WTC11 (cell line): ENCODE measurements at regions not wholly inside any gene's neighbourhood (a gene's known extent, or its start where the extent isn't known, plus 50 kb on each side); places are given as distances from the start of the nearest gene placed in this dataset.

Experiments
- ATAC-seq: fragments of 200-7000 bp; cut with Tn5 transposase; 2 replicates; pipeline ENCODE4 v1.10.0; 2021; ENCODE audit warnings: mild to moderate bottlenecking, moderate library complexity
- CTCF ChIA-PET: fragments of 300-600 bp; sonication (Branson Sonifier 250); formaldehyde crosslinking; loops from one replicate; lab custom pipeline; 2021; ENCODE audit warnings: antibody characterized with exemption; lab: Charles Lee
- POLR2A ChIA-PET: fragments of 350-600 bp; sonication (Branson Sonifier 250); formaldehyde crosslinking; loops from one replicate; lab custom pipeline; 2021; ENCODE audit warnings: antibody characterized with exemption; lab: Charles Lee
- DNase-seq: peaks from one replicate; pipeline ENCODE4 v3.0.0; 2021; ENCODE audit warnings: low spot score
- H3K27ac Mint-ChIP-seq: 2 replicates; pipeline ENCODE4 v1.8.0; 2021; ENCODE audit warnings: mixed read lengths
- H3K27me3 Mint-ChIP-seq: 2 replicates; pipeline ENCODE4 v1.8.0; 2021; ENCODE audit warnings: low read depth, mild to moderate bottlenecking, moderate library complexity, mixed read lengths
- H3K36me3 Mint-ChIP-seq: 2 replicates; pipeline ENCODE4 v1.8.0; 2021; ENCODE audit warnings: mixed read lengths
- H3K4me1 Mint-ChIP-seq: 2 replicates; pipeline ENCODE4 v1.8.0; 2022; ENCODE audit warnings: mixed read lengths
- H3K4me3 Mint-ChIP-seq: 2 replicates; pipeline ENCODE4 v1.8.0; 2021; ENCODE audit warnings: mild to moderate bottlenecking, moderate library complexity, mixed read lengths
- H3K9me3 Mint-ChIP-seq: 2 replicates; pipeline ENCODE4 v1.8.0; 2021; ENCODE audit warnings: mixed read lengths
- ARID4B ChIP-seq: sonication (generic); formaldehyde crosslinking; IDR thresholded peaks from 2 replicates; pipeline ENCODE4 v1.8.0; 2023; ENCODE audit warnings: missing genetic modification reagents, mild to moderate bottlenecking, borderline replicate concordance
- FOXK1 ChIP-seq: sonication (generic); formaldehyde crosslinking; IDR thresholded peaks from 2 replicates; pipeline ENCODE4 v1.8.0; 2022; ENCODE audit warnings: mild to moderate bottlenecking, moderate library complexity, missing genetic modification reagents
- OVOL2 ChIP-seq: fragments of 250-450 bp; sonication (Bioruptor Pico); IDR thresholded peaks from 2 replicates; pipeline ENCODE4 v1.9.0; 2021; ENCODE audit warnings: mild to moderate bottlenecking, borderline replicate concordance
- PRDM15 ChIP-seq: sonication (generic); formaldehyde crosslinking; IDR thresholded peaks from 2 replicates; pipeline ENCODE4 v1.8.0; 2022; ENCODE audit warnings: missing genetic modification reagents
- USF2 ChIP-seq: sonication (generic); formaldehyde crosslinking; IDR thresholded peaks from 2 replicates; pipeline ENCODE4 v1.8.1; 2023; ENCODE audit warnings: mild to moderate bottlenecking, missing genetic modification reagents, moderate library complexity
- ZNF416 ChIP-seq: fragments of 250-450 bp; sonication (Bioruptor Pico); IDR thresholded peaks from 2 replicates; pipeline ENCODE4 v1.9.0; 2021; ENCODE audit warnings: mild to moderate bottlenecking, inconsistent platforms
- ZNF425 ChIP-seq: fragments of 250-450 bp; sonication (Bioruptor Pico); conservative IDR thresholded peaks from 2 replicates; pipeline ENCODE4 v1.9.0; 2021; ENCODE audit warnings: mild to moderate bottlenecking
- ZNF512 ChIP-seq: sonication (generic); formaldehyde crosslinking; IDR thresholded peaks from 2 replicates; pipeline ENCODE4 v1.8.1; 2022; ENCODE audit warnings: missing genetic modification reagents, borderline replicate concordance

- no peak for ATAC-seq
- no peak for TF ChIP-seq ZNF416 (CRISPR knock-in tag)
- no peak for TF ChIP-seq ZNF512 (CRISPR knock-in tag)
- no peak for TF ChIP-seq USF2
- TF ChIP-seq ZNF425 (CRISPR knock-in tag) = no peak
- TF ChIP-seq, all 79 proteins: peak for 0
- Mint-ChIP-seq H3K27ac (no peak overlapping the region), H3K4me1 (peaks cover 14% of the 10 kb centered on the region), H3K27me3 (no peaks in the 10 kb centered on the region), H3K4me3 (no peak overlapping the region), H3K36me3 (peaks cover 17% of the 10 kb centered on the region), H3K9me3 (peaks cover 4% of the 10 kb centered on the region; the same call in 1 of the 2 replicates)
- no peak for DNase-seq
- ChIA-PET CTCF (no interaction called here), POLR2A (no interaction called here)
These were observed 247.8 kb downstream of the PRL start for GRCh38 chr6:22049002-22049401.

GRCh38 chr6:22053391-22053997 lies 243.3 kb downstream of the PRL start:
- POLR2A ChIA-PET = no interaction called here
- H3K36me3 Mint-ChIP-seq = peaks cover 27% of the 10 kb centered on the region

GRCh38 chr6:22056398-22056797 lies 240.4 kb downstream of the PRL start:
- no peak for DNase-seq
- Mint-ChIP-seq H3K27ac (no peak overlapping the region; the same call in 1 of the 2 replicates), H3K4me1 (peaks cover 6% of the 10 kb centered on the region), H3K4me3 (no peak overlapping the region), H3K36me3 (peaks cover 26% of the 10 kb centered on the region), H3K9me3 (peaks cover 5% of the 10 kb centered on the region; the same call in 1 of the 2 replicates), H3K27me3 (no peaks in the 10 kb centered on the region)
- TF ChIP-seq FOXK1 (CRISPR knock-in tag) (no peak), ZNF512 (CRISPR knock-in tag) (no peak), PRDM15 (CRISPR knock-in tag) (no peak)
- CTCF ChIA-PET = no interaction called here
- ATAC-seq = no peak
- POLR2A ChIA-PET = no interaction called here

More at GRCh38 chr6:22053391-22053997, 243.3 kb downstream of the PRL start:
- H3K9me3 Mint-ChIP-seq = peaks cover 8% of the 10 kb centered on the region
- H3K4me1 Mint-ChIP-seq = no peaks in the 10 kb centered on the region
- H3K4me3 Mint-ChIP-seq = no peak overlapping the region
- H3K27ac Mint-ChIP-seq = no peak overlapping the region
- H3K27me3 Mint-ChIP-seq = no peaks in the 10 kb centered on the region
- DNase-seq (no peak), ATAC-seq (no peak)
- CTCF ChIA-PET = no interaction called here
- TF ChIP-seq ARID4B (CRISPR knock-in tag) = no peak
- no peak for TF ChIP-seq OVOL2 (CRISPR knock-in tag)
